Stimulated activated CD8-positive, alpha-beta memory T cell treated with anti-CD3 and anti-CD28 coated beads, Interleukin-7, amount 100 ng/mL, for 4 hours (primary cell): ENCODE measurements at regions not wholly inside any gene's neighbourhood (a gene's known extent, or its start where the extent isn't known, plus 50 kb on each side); places are given as distances from the start of the nearest gene placed in this dataset.

Source experiments
- DNase-seq, 2 donors: peaks; one replicate each; pipeline ENCODE4 v3.0.0-alpha.2; 2020; ENCODE audit warnings: low read depth in 2 of 2

DNA sequence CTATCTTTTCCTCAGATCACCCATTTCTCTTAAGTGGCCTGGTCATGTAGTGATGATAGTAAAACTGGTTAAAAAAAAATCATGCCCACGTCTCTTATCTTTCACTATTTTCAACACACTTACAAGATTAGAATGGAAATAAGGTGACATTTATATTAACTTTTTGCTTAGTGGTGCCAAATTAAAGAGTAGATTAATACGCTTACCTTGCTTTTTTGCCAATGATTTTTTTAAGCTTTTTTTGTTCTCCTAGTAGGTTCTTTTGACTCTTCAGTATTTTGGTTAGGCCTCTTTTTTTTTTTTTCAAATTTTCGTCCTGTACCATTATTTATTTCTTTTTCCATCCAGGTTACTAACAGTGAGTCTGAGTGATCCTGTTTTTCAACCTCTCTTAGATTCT is 147.9 kb downstream of the PTCSC3 start:
- no peak for DNase-seq

DNA sequence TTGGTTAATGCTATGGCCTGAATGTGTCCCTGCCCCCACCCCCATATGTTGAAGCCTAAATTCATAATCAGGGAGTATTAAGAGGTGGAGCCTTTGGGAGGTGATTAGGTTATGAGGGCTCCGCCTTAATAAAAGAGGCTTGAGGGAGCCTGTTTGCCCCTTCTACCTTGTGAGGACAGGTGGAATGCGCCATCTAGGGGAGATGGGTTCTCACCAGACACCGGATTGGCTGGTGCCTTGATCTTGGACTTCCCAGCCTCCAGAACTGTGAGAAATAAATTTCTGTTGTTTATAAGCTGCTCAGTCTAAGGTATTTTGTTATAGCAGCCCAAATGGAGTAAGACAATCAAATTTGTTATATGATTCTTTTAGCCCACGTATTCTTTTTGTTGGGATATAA is 148.3 kb downstream of the PTCSC3 start:
- no peak for DNase-seq

DNA sequence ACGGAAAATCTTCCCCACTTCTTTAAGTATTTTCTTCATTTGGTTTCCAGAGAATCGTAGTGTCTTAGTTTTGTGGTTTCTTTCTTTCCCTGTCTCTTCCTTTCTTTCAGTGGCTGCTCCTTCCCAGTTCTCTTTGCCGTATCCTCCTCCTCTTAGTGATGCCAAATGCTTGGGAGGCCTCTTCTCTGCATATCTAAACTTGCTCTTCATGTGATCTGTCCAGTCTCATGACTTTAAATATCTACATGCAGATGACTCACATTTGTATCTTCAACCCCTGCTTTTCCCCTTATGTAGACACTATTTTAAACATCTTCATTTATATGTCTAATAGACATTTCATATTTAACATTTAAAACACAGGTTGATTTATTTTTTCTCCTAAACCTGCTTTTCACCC is 149.2 kb downstream of the PTCSC3 start:
- no peak for DNase-seq

DNA sequence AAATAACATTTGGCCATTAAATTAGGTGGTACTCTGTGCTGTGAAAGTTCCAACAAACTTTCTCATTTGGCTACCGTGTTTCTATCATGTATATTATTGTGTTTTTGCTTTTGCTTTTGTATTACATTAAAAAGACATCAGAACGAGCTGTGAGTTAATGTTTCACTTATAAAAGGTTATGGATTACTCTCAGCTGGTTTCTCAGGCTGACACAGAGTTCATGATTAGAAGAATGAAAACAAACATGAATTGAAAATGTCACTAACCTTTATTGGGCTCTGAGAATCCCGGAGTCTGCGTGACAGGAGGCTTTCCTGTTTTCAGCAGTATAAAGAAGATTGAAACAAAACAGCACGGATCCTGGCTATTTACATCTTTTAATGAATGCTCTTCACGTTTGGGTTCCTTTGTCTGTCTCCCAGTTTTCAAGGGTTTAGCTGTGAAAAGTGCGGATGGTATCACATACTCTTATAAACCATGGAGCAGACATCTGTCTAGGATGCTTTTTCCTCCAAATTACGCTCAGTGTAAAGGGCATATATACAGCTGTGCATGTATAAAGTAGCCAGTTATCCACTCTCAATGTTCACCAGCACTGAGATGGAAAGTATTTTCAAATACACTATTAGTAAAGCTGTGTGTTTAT is 153.6 kb downstream of the PTCSC3 start:
- no peak for DNase-seq

DNA sequence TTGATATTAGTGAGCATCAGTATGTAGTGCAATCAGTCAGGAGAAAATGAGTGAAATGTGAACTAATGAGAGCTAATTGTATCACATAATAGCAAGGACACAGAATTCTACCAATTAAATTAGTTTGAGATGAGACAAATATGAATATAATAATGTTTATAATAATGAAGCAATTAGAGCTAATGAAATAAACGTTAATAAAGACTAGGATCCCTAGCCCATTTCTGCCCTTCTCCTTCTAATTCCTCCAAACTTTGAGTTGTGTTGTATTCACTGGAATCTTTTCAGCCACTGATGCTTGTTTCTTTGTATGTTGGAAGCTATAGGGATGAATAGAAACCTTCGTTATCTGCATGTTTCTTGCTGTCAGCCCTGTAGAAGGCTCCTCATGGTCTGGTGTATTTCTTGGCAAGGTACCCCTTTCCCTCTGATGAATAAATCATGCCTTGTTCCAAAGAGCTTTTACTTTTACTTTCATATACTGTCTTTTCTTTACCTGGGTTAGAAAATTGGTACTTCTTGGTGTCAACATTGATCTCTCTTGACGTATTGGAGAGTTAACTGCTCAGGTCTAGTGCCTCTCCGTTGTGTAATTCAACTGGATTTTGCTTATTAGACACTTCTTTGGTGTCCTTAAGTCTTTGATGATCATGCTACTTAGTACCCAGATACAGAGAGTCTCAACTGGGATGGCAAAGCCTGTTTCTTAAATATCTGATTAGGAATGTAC is 154.8 kb downstream of the PTCSC3 start:
- no peak for DNase-seq

DNA sequence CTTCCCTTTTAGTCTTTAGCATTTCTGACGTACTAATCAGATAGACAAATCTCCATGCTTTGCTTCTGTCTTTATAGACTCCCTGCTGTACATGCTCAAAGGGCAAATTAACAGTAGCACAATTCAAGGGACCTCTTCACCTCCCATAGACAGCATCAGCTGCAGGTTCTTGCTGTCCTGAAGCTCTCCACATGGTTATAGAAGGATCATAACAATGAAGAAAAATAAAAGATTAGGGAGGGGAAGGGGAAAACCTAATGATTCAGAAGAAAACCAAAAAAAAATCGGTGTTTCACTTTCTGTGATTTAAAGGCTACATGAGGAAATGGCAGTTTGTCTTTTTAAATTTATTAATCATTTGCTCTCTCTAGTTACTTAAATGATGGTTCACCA is 155.5 kb downstream of the PTCSC3 start:
- DNase-seq, result no peak

DNA sequence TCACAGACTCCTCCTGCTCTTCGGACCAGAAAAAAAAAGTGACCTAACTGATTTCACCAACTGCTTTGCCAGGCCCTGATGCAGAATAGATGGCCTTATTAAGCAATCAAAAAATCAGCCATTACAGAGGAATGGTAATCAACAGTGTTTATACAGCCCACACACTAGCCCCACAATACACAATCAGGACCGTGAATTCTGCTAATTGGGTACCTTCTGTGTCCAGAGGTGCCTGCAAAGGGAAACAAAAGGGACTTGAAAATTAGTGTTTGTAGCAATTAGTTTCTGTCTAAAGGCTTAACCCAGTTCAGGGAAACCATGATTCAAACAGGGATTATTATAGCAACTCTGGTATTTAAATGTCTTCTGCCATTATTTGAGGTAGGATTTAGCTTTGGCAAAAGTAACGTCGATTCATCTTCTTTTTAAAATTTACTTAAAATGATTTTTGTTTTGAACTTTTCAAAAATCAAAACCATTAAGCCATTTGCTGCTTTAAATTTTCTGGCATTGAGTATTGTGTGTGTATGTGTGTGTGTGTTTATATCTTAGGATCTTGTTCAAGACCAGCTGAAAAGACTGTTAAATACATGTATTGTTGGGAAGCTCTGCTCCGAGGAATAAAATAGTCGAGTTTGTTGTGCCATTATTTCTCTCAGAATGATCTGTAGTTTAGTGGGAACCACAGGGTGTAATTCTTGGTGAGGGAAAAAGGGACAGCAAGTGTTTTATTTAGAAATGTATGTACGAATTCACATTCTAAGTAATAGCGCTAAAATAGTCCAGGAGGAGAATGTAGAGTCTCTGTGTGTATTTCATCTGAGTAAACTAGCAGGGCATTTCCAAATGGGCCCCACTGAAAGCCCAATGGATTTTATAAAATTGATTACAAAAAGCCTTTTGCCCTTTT is 156.1 kb downstream of the PTCSC3 start:
- DNase-seq, result no peak

DNA sequence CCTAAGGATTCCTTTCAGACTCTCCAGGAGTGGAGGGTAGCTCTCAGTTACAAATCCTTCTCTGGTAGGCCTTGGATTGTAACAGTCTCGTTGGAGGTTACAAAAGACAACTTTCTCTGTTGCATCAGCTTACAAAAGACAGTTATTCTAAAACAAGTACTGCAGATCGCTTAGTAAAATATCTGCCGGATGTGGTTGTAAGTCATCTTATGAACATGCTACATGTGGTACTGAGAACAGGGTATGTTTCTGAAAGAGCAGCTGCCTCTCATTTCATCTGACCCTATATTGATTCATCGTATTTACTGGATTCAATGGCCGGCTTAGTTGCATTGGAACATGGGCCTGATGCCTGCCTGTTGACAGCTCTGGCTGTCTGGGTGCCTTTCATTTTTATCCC is 157.4 kb downstream of the PTCSC3 start:
- no peak for DNase-seq

DNA sequence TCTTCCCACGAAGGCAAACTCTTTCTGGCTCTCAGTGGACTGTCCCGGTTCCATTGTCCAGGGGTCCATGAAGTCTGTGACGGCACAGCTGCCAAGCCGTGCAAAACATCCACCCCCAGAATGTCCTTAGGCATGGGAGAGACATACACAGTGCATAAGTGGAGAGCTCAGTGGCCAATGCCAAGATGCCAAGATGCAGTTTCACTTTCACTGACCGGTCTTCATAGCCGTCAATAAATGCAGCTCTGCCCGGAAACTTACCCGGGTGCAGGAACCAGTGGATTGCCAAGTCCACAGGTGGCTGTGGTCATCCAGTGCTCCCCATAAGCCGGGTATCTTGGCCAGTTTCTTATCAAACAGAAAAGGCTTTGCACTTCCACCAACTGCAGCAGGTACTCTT is 162.3 kb downstream of the PTCSC3 start:
- no peak for DNase-seq

DNA sequence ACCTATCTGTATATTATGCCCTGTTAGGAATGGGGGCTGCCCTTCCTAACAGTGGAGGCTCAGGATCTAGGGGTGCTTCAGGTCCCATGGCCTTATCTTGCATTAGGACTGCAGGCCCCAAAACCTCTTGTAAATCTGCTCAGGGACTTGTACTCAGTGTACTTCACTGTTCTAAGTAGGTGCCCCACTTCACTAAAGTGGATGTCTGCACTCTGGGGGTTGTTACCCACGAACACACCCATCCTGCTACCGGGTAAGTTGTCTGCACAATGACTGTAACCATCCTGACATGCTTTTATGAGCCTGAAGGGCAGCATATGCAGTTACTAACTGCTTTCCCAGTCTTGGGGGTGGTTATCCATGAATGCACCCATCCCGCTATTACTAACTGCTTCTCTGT is 163.0 kb downstream of the PTCSC3 start:
- no peak for DNase-seq

DNA sequence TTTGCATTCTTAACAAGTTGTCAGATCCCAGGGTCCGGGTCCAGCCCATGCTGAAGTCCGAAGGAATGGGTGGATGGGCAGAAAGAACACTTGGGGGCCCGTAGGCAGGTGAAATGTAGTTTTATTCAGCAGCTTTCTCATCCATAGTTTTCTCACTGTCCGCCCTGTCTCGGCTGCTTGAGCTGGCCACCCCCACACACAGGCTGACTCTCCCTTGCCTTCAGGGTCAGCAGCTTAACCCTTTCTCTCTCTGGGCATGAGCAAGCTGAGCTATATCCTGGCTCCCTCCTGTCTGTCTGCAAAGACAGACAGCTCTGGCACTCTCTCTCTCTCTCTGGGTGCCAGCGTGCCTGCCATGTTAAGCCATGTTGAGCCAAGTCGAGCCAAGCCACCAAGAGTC is 163.9 kb downstream of the PTCSC3 start:
- DNase-seq, result no peak

DNA sequence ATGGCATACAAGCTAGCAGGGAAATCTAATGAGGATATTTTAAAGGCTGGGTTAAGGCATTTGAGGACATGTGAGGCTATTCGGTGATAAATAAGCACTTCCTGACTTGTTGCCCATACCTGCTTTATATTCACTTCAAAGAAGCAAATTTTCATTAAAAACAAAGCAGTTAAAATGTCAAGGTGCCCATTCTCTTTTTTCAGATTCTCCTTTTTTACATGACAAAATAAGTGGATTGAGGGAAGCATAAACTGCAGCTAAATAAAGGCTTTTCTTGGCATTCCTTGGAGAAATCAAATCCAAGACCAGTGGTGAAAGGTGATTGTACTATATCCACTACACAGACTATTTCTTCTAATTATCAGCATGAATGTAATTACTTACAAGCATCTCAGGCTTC is 166.9 kb downstream of the PTCSC3 start:
- DNase-seq, result no peak

DNA sequence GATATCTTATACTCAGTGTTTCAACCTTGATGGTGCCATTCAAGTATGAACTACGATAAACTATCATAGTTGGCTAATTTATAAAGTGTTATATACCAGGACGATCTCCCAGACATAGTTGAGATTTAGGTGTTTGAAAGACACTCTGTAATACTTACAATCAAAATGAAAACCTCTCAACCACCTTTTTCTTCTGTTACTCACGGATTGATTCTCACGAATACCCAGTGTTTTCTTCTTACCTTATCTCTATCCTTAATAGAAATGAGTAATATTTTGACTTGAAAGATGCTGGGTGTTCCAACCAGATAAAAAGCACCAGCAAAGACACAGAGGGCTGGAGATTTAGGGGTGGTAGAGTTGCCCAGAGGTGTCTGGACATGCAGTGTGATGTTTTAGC is 169.9 kb downstream of the PTCSC3 start:
- no peak for DNase-seq

DNA sequence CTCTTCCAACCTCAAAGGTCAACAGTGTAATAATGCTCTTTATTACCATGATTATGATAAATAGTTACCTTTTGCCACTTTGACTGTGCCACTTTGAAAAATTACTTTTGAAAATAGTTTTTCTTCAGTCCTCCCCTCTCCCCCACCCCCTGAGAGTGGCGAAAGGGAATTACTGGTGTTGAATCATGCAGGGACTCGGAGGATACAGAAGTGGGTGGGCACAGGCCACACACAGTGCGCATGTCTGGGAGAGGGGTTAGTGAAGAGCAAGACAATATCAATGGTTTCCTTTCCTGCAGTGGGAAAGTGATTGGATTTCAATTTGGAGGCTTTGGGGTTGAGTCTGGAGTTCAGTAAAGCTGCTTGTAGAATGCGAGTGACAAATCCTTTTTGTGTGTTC is 170.9 kb downstream of the PTCSC3 start:
- no peak for DNase-seq

DNA sequence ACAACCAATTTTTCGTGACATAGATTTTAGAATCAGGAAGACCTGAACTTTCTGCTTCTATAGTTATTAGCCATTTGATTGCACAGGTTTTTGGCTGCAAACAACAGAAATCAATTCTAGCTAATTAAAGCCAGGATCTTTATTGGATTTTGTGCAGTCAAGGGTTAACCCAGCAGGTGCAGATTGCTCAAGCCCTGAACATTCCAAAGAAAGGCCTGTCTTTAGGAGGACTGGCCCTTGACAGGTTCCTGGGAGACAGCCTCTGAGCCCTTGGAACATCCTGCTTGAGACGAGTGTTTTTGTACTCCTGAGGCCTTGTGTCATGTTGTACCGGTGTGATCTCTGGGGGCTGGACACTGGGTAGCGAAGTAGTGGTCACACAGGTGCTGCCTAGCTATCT is 174.6 kb downstream of the PTCSC3 start:
- DNase-seq, result no peak

DNA sequence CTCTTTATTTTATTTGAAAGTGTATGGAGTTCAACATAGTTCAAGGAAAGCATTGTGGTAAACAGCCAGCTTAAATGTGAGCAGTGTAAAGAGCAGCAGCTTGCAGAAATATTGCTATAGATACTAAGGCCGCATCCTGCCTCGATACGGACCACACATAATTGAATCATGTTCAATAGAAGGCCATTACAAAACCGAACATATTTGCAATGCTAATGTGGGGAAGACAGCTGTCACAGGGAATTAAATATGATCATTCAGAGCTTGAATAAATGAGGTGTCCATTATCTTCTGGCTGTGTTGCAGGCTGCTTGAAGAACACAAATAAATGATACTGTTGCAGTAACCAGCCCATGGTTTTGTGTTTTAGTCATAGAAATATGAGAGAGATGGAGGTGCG is 173.2 kb downstream of the BRMS1L start:
- DNase-seq, result no peak

DNA sequence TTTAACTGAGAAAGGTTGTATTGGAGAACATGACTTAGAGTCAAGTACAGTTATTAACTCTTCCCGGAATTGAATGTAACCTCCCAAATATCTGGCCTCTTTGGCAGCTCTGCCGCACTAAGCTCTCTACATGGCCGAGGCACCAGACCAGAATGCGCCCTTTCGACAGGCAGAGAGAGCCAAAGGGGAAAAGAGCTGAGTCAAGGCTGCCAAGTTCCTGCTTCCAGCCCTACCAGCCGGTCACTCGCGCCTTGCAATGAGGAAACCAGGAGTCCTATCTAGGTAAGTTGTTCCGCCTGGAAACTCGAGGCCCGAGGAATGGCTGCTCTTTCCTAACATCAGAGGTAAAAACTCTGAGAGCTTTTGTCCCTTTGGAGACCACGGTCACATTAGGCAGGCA is 172.2 kb downstream of the BRMS1L start:
- no peak for DNase-seq

DNA sequence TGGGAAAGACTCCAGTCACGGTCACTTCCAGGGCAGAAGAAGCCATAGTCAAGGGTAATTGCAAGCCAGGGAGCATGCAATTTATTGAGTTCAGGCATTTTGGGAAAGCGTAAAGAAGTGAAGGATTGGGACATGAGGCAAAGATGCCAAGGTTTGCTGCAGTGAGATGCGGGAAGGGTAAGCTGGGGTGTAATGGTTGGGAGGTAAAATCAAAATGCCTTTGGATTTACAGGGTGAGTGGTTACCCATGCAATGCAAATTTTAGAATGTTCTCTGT is 167.5 kb downstream of the BRMS1L start:
- no peak for DNase-seq

DNA sequence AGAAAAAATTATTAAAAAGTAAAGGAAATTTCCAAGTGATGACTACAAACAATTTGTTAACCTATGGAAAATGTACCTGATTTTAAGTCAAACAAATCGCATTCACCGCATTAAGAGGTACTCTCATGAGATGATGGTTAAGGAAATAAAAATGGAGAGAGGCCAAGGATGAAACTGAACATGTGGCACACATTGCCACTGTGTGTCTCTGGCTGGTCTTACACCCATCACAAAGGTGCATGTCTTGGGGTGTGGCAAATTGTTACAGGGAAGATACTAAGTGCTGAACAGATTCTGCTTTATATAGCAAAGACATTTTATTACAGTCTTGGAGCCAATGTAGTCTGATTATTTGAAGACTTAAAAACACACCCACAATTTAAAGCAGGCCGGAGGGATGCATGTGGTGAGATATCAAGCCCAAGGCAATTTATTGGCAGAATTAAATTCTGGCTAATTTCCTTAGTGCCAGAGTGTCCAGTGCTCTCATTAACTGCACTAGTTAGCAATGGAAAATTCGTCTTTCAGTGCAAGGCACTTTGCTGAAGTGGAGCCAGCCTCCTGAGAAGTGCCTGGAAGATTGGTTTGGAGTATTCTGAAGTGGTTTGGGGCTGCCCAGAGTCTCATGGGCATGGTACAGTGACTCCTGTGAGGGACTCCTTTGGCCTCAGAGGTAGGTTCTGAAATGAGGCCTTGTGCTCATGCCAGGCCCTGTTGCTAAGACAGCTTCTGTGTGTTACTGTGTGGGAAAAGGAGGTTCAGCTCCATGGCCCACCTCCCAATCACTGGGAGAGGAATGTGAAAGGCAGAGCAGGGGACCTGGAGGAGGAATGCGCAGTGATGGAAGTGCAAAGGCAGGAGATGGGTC is 166.9 kb downstream of the BRMS1L start:
- no peak for DNase-seq

DNA sequence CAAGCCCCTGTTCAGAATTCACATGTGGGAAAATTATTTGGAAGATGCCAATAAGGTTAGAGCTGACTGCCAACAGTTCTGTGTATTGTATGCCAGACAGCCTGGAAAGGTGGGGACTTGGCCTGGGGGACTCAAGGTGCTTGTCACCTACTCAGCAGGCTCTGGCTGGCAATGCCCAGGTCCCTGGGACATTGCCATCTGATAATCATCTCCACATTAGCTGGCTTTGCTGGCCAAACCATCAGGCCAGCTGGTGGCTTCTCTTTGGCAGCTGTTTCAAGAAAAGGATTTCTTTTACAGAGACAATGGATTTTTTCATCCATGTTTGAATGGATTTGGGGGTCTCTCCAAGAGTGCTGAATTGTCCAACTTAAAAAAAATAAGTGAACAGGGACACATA is 165.2 kb downstream of the BRMS1L start:
- no peak for DNase-seq

DNA sequence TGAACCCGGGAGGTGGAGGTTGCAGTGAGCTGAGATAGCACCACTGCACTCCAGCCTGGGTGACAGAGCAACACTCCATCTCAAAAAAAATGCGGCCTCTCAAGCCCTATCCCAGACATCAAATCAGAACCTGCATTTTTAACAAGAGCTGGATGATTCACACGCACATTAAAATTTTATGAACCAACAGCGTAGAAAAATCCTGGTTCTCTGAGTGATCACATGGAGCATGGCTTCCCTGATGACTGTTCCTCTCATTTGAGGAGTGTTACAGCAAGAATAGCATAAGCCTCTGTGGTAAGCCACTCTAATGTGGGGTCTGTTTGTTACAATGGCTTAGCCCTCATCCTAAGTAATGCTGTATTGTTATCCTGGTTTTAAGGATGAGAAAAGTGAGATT is 163.6 kb downstream of the BRMS1L start:
- DNase-seq, result no peak
